Progenitor cell of endocrine pancreas (in vitro differentiated cells): ENCODE measurements at regions not wholly inside any gene's neighbourhood (a gene's known extent, or its start where the extent isn't known, plus 50 kb on each side); places are given as distances from the start of the nearest gene placed in this dataset.

ENCODE experiments used
- DNase-seq: peaks from one replicate; pipeline ENCODE4 v3.0.0; 2021; ENCODE audit warnings: low spot score; ENCODE audit not compliant: unreplicated experiment
- H3K27ac Mint-ChIP-seq: 2 replicates; pipeline ENCODE4 v1.8.0; 2021; ENCODE audit warnings: mild to moderate bottlenecking, moderate library complexity, mixed read lengths
- H3K27me3 Mint-ChIP-seq: 2 replicates; pipeline ENCODE4 v1.8.0; 2021; ENCODE audit warnings: mixed read lengths
- H3K36me3 Mint-ChIP-seq: 2 replicates; pipeline ENCODE4 v1.8.0; 2022; ENCODE audit warnings: mixed read lengths; ENCODE audit not compliant: insufficient read depth
- H3K4me1 Mint-ChIP-seq: 2 replicates; pipeline ENCODE4 v1.8.0; 2021; ENCODE audit warnings: low read depth, mixed read lengths
- H3K4me3 Mint-ChIP-seq: 2 replicates; pipeline ENCODE4 v1.8.0; 2021; ENCODE audit warnings: low read depth, mild to moderate bottlenecking, moderate library complexity, mixed read lengths
- H3K9me3 Mint-ChIP-seq: 2 replicates; pipeline ENCODE4 v1.8.0; 2021; ENCODE audit warnings: low read depth, mixed read lengths
- TF ChIP-seq, protein P1 (sequence below): fragments of 200-600 bp; sonication (generic); IDR thresholded peaks from one replicate; pipeline ENCODE4 v1.5.0; 2021; ENCODE audit warnings: antibody characterized with exemption, mild to moderate bottlenecking; ENCODE audit not compliant: unreplicated experiment

DNA sequence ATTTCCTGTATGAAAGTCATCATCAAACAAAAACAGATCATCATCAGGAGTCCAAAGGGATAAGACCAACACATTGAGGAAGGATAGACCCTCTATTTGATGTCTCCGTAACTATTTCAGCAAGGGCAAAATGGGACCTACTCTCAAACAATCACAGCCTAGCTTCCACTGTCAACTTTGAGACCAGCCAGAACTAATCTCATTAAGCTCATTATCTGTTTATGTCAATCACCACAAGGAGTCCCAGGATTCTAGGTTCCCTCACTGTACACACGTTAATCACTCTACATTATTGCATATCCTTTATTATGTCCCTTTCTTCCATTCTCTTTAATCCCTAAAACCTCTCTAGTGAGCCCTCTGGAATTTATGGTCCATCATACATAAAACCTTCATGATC is 370.3 kb upstream of the LINC00305 start:
- DNase-seq = no peak
- no peaks in the 10 kb centered on the region for H3K27me3 Mint-ChIP-seq
- TF ChIP-seq, protein P1, sequence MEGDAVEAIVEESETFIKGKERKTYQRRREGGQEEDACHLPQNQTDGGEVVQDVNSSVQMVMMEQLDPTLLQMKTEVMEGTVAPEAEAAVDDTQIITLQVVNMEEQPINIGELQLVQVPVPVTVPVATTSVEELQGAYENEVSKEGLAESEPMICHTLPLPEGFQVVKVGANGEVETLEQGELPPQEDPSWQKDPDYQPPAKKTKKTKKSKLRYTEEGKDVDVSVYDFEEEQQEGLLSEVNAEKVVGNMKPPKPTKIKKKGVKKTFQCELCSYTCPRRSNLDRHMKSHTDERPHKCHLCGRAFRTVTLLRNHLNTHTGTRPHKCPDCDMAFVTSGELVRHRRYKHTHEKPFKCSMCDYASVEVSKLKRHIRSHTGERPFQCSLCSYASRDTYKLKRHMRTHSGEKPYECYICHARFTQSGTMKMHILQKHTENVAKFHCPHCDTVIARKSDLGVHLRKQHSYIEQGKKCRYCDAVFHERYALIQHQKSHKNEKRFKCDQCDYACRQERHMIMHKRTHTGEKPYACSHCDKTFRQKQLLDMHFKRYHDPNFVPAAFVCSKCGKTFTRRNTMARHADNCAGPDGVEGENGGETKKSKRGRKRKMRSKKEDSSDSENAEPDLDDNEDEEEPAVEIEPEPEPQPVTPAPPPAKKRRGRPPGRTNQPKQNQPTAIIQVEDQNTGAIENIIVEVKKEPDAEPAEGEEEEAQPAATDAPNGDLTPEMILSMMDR = no peak
- H3K36me3 Mint-ChIP-seq = no peaks in the 10 kb centered on the region
- no peak overlapping the region for H3K27ac Mint-ChIP-seq
- peaks cover 5% of the 10 kb centered on the region for H3K9me3 Mint-ChIP-seq
- peaks cover 2% of the 10 kb centered on the region for H3K4me1 Mint-ChIP-seq
- no peak overlapping the region for H3K4me3 Mint-ChIP-seq

DNA sequence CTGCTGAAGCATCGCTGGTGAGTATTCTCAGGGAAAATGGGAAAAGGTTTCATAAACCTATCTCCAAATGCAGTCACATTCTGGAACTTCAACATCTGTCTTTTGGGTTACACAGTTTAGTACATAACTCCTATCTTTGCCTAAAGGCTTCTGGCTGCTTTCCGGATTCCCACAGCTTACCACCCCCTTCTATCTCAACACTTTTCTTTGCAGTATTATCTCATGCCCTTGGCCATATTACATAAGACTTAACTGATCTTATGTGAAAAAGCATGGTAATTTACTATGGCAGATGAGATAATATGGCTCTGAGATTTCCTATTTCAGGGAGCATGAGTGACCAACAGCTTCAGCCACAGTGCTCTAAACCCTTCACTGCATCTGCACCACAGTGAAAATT is 369.3 kb upstream of the LINC00305 start:
- peaks cover 5% of the 10 kb centered on the region for H3K9me3 Mint-ChIP-seq
- no peak overlapping the region for H3K4me3 Mint-ChIP-seq
- TF ChIP-seq, protein P1 = no peak
- no peak for DNase-seq
- H3K36me3 Mint-ChIP-seq = no peaks in the 10 kb centered on the region
- H3K27me3 Mint-ChIP-seq = no peaks in the 10 kb centered on the region
- H3K27ac Mint-ChIP-seq = no peak overlapping the region
- H3K4me1 Mint-ChIP-seq = peaks cover 2% of the 10 kb centered on the region

DNA sequence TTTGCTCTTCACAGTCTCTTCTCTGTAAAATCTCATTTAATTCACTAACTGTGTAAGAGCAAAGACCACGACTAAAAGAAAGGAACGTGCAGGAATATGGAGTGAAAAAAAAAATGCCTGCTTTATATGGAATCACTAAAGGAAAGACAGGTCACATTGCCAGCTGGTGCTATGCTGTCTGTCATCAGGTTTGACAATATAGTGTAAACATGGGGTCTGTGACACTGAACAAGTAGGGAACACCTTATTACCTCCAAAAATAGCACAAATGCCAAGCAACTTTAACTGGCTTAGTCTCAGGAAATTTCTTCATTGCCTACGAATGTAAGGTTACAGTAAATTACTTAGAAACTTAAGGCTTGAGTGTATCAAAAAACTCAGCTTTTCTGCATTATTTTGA is 364.5 kb upstream of the LINC00305 start:
- H3K4me1 Mint-ChIP-seq = no peaks in the 10 kb centered on the region
- TF ChIP-seq, protein P1 = no peak
- H3K9me3 Mint-ChIP-seq = no peaks in the 10 kb centered on the region
- no peak overlapping the region for H3K27ac Mint-ChIP-seq
- no peaks in the 10 kb centered on the region for H3K27me3 Mint-ChIP-seq
- DNase-seq = no peak
- no peak overlapping the region for H3K4me3 Mint-ChIP-seq
- H3K36me3 Mint-ChIP-seq = no peaks in the 10 kb centered on the region

DNA sequence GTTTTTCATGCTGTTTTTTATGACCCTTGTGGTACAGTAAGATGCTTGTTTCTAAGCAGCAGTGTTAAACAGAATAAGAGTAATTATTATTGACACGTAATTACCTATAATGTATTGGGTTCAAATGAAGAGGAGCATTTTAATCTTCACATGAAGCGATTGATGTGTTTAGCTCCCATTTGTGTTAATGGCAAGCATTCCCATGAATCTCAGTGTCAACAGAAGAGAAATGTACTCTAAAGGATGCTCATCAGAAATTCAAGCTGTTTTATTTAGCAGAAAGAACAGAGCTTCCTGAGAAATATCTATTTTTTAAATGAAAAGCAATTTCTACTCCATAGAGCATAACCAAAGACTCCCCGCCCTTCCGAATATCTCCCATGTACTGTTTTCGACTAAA is 341.3 kb upstream of the LINC00305 start:
- H3K4me1 Mint-ChIP-seq = no peaks in the 10 kb centered on the region
- no peak overlapping the region for H3K4me3 Mint-ChIP-seq
- TF ChIP-seq, protein P1 = no peak
- no peak for DNase-seq
- no peak overlapping the region for H3K27ac Mint-ChIP-seq
- H3K27me3 Mint-ChIP-seq = no peaks in the 10 kb centered on the region
- no peaks in the 10 kb centered on the region for H3K36me3 Mint-ChIP-seq
- no peaks in the 10 kb centered on the region for H3K9me3 Mint-ChIP-seq

DNA sequence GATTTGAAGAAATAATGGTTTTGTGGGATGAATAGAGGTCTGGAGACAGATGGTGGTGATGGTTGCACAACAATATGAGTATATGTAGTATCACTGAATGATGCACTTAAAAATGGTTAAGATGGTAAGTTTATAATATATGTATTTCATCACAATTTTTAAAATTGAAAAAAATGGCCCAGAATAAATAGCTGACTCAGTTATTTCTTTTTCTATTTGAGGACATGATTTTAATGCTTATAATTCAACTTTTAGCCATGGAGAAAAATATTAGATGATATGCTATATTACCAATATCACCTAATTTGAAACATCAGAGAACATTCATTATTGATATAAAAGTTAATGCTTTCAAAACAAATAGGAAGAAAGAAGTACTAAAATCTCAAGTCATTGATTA is 339.8 kb upstream of the LINC00305 start:
- H3K36me3 Mint-ChIP-seq = no peaks in the 10 kb centered on the region
- H3K27ac Mint-ChIP-seq = no peak overlapping the region
- no peak for DNase-seq
- H3K9me3 Mint-ChIP-seq = peaks cover 3% of the 10 kb centered on the region
- no peaks in the 10 kb centered on the region for H3K27me3 Mint-ChIP-seq
- H3K4me3 Mint-ChIP-seq = no peak overlapping the region
- TF ChIP-seq, protein P1 = no peak
- no peaks in the 10 kb centered on the region for H3K4me1 Mint-ChIP-seq
